ENCODE measurements at regions not wholly inside any gene's neighbourhood (a gene's known extent, or its start where the extent isn't known, plus 50 kb on each side); places are given as distances from the start of the nearest gene placed in this dataset.
"Not testable (repeated sequence)": the region's sequence is repeated elsewhere in the genome, so short reads cannot be mapped to it uniquely, and the experiment has no call there.

DNA sequence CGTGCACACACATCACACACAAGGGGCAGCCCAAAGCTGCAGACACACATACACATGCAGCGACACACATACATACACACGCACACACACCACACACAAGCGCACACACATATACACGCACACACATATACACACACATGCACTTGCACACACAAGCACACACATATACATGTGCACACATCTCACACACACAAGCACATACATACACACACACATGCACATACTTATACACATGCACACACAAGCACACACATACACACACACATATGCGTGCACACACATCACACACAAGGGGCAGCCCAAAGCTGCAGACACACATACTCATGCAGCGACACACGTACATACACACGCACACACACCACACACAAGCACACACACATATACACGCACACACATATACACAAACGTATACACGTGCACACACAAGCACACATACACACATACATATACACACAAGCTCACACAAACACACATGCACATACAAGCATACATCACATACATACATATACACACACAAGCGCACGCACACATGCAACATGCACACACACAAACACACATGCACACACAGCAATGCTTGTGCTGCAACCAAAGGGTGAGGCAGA lies 178.8 kb upstream of the PFKP start:
- H3K9me3 ChIP-seq: no peaks in the 10 kb centered on the region
- no peaks in the 10 kb centered on the region for H3K36me3 ChIP-seq (ENCODE audit: low read depth)
- intact Hi-C loops (cut with DNase I, micrococcal nuclease): no loop called here
- TF ChIP-seq, protein P1, sequence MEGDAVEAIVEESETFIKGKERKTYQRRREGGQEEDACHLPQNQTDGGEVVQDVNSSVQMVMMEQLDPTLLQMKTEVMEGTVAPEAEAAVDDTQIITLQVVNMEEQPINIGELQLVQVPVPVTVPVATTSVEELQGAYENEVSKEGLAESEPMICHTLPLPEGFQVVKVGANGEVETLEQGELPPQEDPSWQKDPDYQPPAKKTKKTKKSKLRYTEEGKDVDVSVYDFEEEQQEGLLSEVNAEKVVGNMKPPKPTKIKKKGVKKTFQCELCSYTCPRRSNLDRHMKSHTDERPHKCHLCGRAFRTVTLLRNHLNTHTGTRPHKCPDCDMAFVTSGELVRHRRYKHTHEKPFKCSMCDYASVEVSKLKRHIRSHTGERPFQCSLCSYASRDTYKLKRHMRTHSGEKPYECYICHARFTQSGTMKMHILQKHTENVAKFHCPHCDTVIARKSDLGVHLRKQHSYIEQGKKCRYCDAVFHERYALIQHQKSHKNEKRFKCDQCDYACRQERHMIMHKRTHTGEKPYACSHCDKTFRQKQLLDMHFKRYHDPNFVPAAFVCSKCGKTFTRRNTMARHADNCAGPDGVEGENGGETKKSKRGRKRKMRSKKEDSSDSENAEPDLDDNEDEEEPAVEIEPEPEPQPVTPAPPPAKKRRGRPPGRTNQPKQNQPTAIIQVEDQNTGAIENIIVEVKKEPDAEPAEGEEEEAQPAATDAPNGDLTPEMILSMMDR (IDR thresholded peaks at IDR 0.05): no peak
- DNase-seq (no peak), ATAC-seq (no peak)
- H3K4me1 ChIP-seq (ENCODE audit: low read depth): no peaks in the 10 kb centered on the region
- no peak overlapping the region for H3K4me3 ChIP-seq

DNA sequence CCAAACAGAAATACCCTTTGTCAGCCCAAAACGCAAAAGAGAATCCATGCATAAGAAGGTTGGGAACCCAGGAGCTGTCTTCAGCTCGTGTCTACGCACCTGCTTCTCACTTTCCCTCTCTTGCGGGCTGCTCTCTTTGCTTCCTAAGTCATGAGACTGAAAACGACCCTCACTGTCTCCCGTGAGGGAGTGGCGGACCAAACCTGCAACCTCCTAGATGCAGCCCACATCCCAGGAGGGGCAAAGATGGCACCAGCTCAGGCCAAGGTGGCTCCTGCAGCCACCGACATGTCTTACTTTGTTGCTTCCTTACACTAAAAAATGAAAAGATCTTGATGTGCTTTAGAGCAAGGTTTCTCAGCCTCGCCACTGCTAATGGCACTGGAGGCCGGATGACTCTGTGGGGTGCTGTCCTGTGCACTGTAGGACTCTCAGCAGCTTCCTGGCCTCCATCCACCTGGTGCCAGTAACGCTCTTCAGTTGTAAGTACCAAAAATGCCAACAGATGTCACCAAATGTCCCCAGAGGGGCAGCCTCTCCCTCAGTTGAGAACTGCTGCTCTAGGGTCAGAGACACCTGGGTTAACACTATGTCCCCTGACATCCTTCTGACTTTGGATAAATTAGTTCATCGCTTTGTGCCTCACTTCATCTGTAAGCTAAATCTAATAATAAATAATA lies 179.8 kb upstream of the PFKP start:
- H3K9me3 ChIP-seq: no peaks in the 10 kb centered on the region
- DNase-seq (no peak), ATAC-seq (no peak)
- intact Hi-C loops (cut with DNase I, micrococcal nuclease): no loop called here
- no peaks in the 10 kb centered on the region for H3K36me3 ChIP-seq (ENCODE audit: low read depth)
- H3K4me1 ChIP-seq (ENCODE audit: low read depth): no peaks in the 10 kb centered on the region
- no peak overlapping the region for H3K4me3 ChIP-seq
- TF ChIP-seq, protein P1 (IDR thresholded peaks at IDR 0.05): no peak

DNA sequence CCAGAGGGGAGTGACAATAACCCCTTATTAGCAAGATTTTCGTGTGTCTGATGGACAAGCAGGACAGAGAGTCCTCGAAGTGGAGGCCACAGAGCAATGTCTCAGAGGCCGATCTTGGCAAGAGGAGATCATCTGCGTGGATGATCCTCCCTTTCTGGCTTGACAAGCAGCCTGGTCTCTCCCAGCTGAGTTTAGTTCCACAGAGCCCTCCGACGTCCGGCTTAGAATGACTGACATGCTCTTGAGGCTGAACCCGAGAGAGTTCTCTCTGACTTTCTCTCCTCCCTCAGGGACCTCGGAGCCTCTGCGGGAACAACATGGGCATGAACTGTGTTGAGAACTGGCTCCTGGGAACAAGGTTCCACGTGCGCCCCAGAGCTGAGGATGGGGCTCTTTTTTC lies 180.7 kb upstream of the PFKP start:
- ATAC-seq (no peak), DNase-seq (no peak)
- Histone ChIP-seq H3K9me3 (no peaks in the 10 kb centered on the region), H3K4me1 (ENCODE audit: low read depth) (no peaks in the 10 kb centered on the region), H3K4me3 (no peak overlapping the region), H3K36me3 (ENCODE audit: low read depth) (no peaks in the 10 kb centered on the region)
- intact Hi-C loops (cut with DNase I, micrococcal nuclease): no loop called here
- TF ChIP-seq, protein P1 (IDR thresholded peaks at IDR 0.05): no peak

DNA sequence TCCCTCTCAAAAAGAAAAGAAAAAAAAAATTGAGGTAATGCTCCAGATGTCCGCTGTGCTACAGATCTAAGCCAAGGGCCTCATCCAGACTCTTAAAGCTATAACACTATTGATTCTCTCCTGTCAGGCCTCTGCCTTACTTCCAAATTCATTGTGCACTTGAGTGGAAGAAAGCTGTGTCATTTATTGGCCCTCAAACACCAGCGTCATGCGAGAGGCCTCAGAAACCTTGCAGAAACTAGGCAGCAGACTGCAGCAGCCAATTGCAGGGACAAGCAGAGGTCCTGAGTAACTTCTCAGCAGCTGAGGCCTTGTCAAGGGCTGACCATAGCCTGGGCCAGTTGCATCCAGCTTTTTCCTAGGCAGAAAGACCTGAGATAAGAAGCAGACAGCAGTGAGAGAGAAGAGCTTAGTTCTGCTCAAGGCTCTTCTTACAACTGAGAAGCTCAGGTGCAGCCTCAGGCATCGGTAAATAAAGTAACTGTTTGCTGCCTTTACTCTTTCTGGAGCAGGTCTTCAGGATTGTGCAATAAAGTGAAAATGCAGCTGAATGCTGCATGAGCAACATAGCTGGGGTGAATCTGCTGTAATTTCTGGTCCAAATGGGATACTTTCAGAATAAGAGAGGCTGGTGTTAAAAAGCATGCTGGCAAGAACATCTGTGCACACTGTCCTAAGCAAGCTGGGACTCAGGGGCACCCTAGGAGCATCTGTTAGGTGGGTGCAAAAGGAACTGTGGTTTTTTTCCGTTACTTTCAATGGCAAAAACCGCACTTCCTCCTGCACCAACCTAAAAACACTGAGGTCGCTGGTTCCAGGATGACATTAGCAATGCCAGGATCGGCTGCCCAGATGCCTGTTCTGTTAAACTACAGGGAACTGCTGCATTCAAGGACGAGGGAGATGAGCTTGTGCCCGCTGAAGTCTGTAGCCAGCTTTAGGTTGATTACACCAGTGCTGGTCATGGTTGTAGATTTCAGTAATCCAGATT lies 181.8 kb upstream of the PFKP start:
- Histone ChIP-seq H3K36me3 (ENCODE audit: low read depth) (no peaks in the 10 kb centered on the region), H3K9me3 (no peaks in the 10 kb centered on the region), H3K4me3 (no peak overlapping the region), H3K4me1 (ENCODE audit: low read depth) (no peaks in the 10 kb centered on the region)
- DNase-seq (no peak), ATAC-seq (no peak)
- intact Hi-C loops (cut with DNase I, micrococcal nuclease): no loop called here
- TF ChIP-seq, protein P1 (IDR thresholded peaks at IDR 0.05): no peak

DNA sequence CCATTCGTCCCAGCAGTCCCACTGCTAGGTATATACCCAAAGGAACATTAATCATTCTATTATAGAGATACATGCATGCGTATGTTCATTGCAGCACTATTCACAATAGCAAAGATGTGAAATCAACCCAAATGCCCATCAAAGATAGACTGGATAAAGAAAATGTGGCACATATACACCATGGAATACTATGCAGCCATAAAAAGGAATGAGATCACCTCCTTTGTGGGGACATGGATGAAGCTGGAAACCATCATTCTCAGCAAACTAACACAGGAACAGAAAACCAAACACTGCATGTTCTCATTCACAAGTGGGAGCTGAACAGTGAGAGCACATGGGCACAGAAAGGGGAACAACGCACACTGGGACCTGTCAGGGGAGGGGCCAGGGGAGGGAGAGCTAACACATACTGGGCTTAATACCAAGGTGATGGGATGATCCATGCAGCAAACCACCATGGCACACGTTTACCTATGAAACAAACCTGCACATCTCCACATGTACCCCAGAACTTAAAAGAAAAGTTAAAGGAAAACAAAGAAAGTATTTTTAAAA lies 183.3 kb upstream of the PFKP start:
- H3K9me3 ChIP-seq; intact Hi-C loops (cut with DNase I, micrococcal nuclease); H3K4me1 ChIP-seq (ENCODE audit: low read depth); H3K4me3 ChIP-seq; ATAC-seq; DNase-seq; H3K36me3 ChIP-seq (ENCODE audit: low read depth): not testable (repeated sequence)

Data from mucosa of descending colon (tissue), 3 donors.